OCI-LY1 (cell line): ENCODE measurements at regions not wholly inside any gene's neighbourhood (a gene's known extent, or its start where the extent isn't known, plus 50 kb on each side); places are given as distances from the start of the nearest gene placed in this dataset.

Experiments used
- H2AFZ ChIP-seq: fragments of 200-600 bp; sonication (generic), shearing (Covaris generic); 2 replicates; pipeline ENCODE4 v1.6.0; 2014; ENCODE audit warnings: antibody characterized with exemption, mild to moderate bottlenecking, low read length
- H3F3A ChIP-seq: fragments of 200-600 bp; sonication (generic), shearing (Covaris generic); 2 replicates; pipeline ENCODE4 v1.6.0; 2014; ENCODE audit warnings: mild to moderate bottlenecking, antibody characterized with exemption, low read length, moderate library complexity; ENCODE audit not compliant: insufficient read depth
- H3K27ac ChIP-seq: fragments of 200-600 bp; sonication (generic); 2 replicates; pipeline ENCODE4 v1.5.1; 2014; ENCODE audit warnings: low read length, mixed run types, mild to moderate bottlenecking, low read depth; ENCODE audit not compliant: poor library complexity, severe bottlenecking
- H3K27me3 ChIP-seq: fragments of 200-600 bp; sonication (generic); 2 replicates; pipeline ENCODE4 v1.6.0; 2014; ENCODE audit warnings: antibody characterized with exemption, mild to moderate bottlenecking, low read length, moderate library complexity; ENCODE audit not compliant: insufficient read depth
- H3K36me3 ChIP-seq: fragments of 200-600 bp; sonication (generic); 2 replicates; pipeline ENCODE4 v1.6.1; 2014; ENCODE audit warnings: mild to moderate bottlenecking, antibody characterized with exemption, low read length, moderate library complexity, mixed read lengths; ENCODE audit not compliant: insufficient read depth
- H3K4me1 ChIP-seq: fragments of 200-600 bp; sonication (generic); 2 replicates; pipeline ENCODE4 v1.5.1; 2014; ENCODE audit warnings: mild to moderate bottlenecking, low read length, moderate library complexity; ENCODE audit not compliant: insufficient read depth, severe bottlenecking
- H3K4me2 ChIP-seq: fragments of 200-600 bp; sonication (generic), shearing (Covaris generic); 2 replicates; pipeline ENCODE4 v1.6.1; 2014; ENCODE audit warnings: low read length
- H3K4me3 ChIP-seq: fragments of 200-600 bp; sonication (generic); 2 replicates; pipeline ENCODE4 v1.5.1; 2014; ENCODE audit warnings: low read length, low read depth, mild to moderate bottlenecking, mixed read lengths; ENCODE audit not compliant: poor library complexity, severe bottlenecking
- H3K79me2 ChIP-seq: fragments of 200-600 bp; shearing (Covaris generic); 2 replicates; pipeline ENCODE4 v1.6.1; 2016; ENCODE audit warnings: mixed run types, low read length, mixed read lengths; ENCODE audit not compliant: insufficient read depth
- H3K9ac ChIP-seq: fragments of 200-600 bp; sonication (generic), shearing (Covaris generic); 2 replicates; pipeline ENCODE4 v1.6.1; 2014; ENCODE audit warnings: mild to moderate bottlenecking, low read length, mixed read lengths
- H3K9me2 ChIP-seq: fragments of 200-600 bp; sonication (generic), shearing (Covaris generic); 2 replicates; pipeline ENCODE4 v1.6.1; 2014; ENCODE audit warnings: low read depth, mild to moderate bottlenecking, low read length, mixed read lengths
- H3K9me3 ChIP-seq: fragments of 200-600 bp; shearing (Covaris generic); 2 replicates; pipeline ENCODE4 v1.6.1; 2014; ENCODE audit warnings: low read length, mixed read lengths
- H4K20me1 ChIP-seq: fragments of 200-600 bp; sonication (generic), shearing (Covaris generic); 2 replicates; pipeline ENCODE4 v1.6.0; 2016; ENCODE audit warnings: mild to moderate bottlenecking, low read length; ENCODE audit not compliant: insufficient read depth
- EZH2 ChIP-seq: fragments of 200-600 bp; sonication (generic), shearing (Covaris generic); IDR thresholded peaks from 2 replicates; pipeline ENCODE4 v1.8.0; 2017; ENCODE audit warnings: borderline replicate concordance, mixed run types, mild to moderate bottlenecking, antibody characterized with exemption, low read length, moderate library complexity, mixed read lengths
- TF ChIP-seq, protein P1 (sequence below): fragments of 200-600 bp; sonication (generic), shearing (Covaris generic); IDR thresholded peaks from 2 replicates; pipeline ENCODE4 v1.5.1; 2017; ENCODE audit warnings: mild to moderate bottlenecking, antibody characterized with exemption, low read length, moderate library complexity, mixed read lengths

DNA sequence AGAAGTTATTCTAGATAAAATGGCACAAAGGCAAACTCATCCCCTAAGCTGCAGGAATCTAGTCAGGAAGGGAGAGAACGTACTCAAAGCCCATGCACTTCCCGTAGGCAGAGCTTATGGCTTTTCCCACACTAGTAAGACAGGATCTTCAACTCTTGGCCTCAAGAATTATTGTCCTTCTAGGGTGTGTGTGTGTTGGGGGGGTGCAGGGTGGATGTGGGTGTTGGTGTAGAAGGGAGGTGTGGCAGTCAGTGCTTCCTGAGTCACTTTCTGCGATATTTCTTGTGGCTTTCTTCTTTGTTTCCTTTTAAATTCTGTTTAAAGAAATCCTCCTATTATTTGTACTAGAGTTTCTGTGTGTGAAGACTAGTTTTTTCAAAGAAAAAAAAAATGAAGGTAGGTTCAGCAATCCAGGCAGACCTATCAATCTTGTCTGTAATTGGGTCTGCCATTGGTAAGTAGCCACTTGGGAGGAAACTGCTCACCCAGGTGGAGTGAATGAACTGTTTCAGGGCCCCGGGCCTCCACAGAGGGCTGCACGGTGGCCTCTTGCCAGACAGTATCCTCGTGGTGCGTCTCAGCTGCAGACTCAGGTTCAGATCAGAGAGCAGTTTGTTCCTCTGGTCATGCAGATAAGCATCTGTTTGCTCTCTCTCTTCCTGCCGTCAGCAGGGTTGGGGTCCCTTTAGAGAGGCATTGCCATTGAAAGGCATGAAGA lies 131.9 kb downstream of the NPR3 start:
- no peaks in the 10 kb centered on the region for H4K20me1 ChIP-seq
- no peak overlapping the region for H2AFZ ChIP-seq
- H3K9me2 ChIP-seq: no peaks in the 10 kb centered on the region
- no peaks in the 10 kb centered on the region for H3K9me3 ChIP-seq
- H3K9ac ChIP-seq: no peak overlapping the region
- no peaks in the 10 kb centered on the region for H3K79me2 ChIP-seq
- H3K4me2 ChIP-seq: no peak overlapping the region
- TF ChIP-seq, protein P1, sequence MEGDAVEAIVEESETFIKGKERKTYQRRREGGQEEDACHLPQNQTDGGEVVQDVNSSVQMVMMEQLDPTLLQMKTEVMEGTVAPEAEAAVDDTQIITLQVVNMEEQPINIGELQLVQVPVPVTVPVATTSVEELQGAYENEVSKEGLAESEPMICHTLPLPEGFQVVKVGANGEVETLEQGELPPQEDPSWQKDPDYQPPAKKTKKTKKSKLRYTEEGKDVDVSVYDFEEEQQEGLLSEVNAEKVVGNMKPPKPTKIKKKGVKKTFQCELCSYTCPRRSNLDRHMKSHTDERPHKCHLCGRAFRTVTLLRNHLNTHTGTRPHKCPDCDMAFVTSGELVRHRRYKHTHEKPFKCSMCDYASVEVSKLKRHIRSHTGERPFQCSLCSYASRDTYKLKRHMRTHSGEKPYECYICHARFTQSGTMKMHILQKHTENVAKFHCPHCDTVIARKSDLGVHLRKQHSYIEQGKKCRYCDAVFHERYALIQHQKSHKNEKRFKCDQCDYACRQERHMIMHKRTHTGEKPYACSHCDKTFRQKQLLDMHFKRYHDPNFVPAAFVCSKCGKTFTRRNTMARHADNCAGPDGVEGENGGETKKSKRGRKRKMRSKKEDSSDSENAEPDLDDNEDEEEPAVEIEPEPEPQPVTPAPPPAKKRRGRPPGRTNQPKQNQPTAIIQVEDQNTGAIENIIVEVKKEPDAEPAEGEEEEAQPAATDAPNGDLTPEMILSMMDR: no peak
- TF ChIP-seq EZH2: no peak
- no peak overlapping the region for H3K27ac ChIP-seq
- no peaks in the 10 kb centered on the region for H3K4me1 ChIP-seq
- no peaks in the 10 kb centered on the region for H3F3A ChIP-seq
- no peaks in the 10 kb centered on the region for H3K27me3 ChIP-seq
- H3K36me3 ChIP-seq: no peaks in the 10 kb centered on the region
- no peak overlapping the region for H3K4me3 ChIP-seq

DNA sequence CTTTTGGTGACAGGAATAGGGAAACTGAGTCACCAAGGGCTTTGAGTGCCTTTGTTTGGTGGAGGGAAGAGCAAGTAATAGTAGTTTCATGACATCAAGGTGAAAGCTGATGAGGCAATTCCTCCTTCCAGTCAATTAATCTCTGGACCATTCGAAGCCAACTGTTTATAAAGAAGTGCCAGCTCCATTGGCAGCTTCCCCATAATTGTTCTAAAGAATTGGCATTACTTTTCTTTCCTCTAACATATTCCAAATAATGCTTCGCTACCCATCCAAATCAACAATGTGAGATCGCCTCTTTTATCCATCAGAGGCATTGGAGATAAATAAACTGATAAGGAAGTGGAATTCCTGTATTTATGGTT lies 132.4 kb downstream of the NPR3 start:
- Histone ChIP-seq H3K4me2 (no peak overlapping the region), H4K20me1 (no peaks in the 10 kb centered on the region), H3K9me3 (no peaks in the 10 kb centered on the region), H3K4me1 (no peaks in the 10 kb centered on the region), H3K27me3 (no peaks in the 10 kb centered on the region), H3K27ac (no peak overlapping the region), H2AFZ (no peak overlapping the region), H3K9me2 (no peaks in the 10 kb centered on the region), H3K79me2 (no peaks in the 10 kb centered on the region), H3K36me3 (no peaks in the 10 kb centered on the region), H3F3A (no peaks in the 10 kb centered on the region), H3K9ac (no peak overlapping the region), H3K4me3 (no peak overlapping the region)
- TF ChIP-seq, protein P1: no peak
- TF ChIP-seq EZH2: no peak

DNA sequence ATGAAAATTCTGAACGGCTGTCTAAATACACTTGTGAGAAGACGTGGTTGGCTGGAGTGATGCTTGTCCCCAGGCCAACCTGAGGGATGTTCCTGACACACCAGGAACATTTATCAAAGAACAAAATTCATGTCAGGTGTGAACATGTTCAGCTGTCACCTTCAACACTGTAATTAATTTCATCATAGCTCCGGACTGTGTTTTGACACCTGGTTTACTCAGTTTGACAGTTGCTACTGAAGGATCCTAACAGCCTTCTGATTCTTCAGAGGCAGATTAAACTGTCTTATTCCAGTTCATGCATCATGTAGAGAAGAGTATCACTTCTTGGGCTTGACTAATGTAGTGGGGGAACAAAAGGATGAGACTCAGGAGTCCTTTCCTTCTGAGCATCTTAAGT lies 134.1 kb downstream of the NPR3 start:
- Histone ChIP-seq H3K36me3 (no peaks in the 10 kb centered on the region), H2AFZ (no peak overlapping the region), H3K27ac (no peak overlapping the region), H3K4me2 (no peak overlapping the region), H3K9me3 (no peaks in the 10 kb centered on the region), H4K20me1 (no peaks in the 10 kb centered on the region), H3K4me3 (no peak overlapping the region), H3K79me2 (no peaks in the 10 kb centered on the region), H3K9me2 (no peaks in the 10 kb centered on the region), H3K4me1 (no peaks in the 10 kb centered on the region), H3K9ac (no peak overlapping the region), H3F3A (no peaks in the 10 kb centered on the region), H3K27me3 (no peaks in the 10 kb centered on the region)
- TF ChIP-seq, protein P1: no peak
- no peak for TF ChIP-seq EZH2
